GM21447 (cell line): ENCODE measurements at regions not wholly inside any gene's neighbourhood (a gene's known extent, or its start where the extent isn't known, plus 50 kb on each side); places are given as distances from the start of the nearest gene placed in this dataset.

Experiments used
- ATAC-seq: cut with Tn5 transposase; IDR thresholded peaks from one replicate; pipeline ENCODE4 v1.9.1; 2021; ENCODE audit not compliant: unreplicated experiment

- no peak for ATAC-seq
Observed at GRCh38 chr4:20626326-20627005, 73.8 kb upstream of the PACRGL start.

DNA sequence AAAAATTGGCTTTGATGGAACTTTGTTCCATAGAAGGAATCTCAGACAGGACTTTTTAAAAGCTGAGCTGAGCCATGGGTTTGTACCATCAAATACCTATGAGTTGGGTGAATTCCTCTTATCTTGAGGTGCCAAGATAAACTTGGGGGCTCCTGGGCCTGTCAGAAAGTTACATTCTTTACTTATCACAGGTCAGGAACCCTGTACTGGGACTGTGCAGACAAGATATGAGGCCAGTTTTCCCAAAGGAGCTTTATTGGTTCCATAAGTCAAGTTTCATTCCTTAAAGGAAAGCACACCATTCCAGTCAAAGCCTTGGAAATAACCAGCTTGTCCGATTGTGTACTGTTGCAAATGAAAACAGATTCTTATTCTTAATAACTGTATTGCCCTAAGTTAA is 72.4 kb upstream of the PACRGL start:
- no peak for ATAC-seq

GRCh38 chr4:20629186-20630106 is 70.8 kb upstream of the PACRGL start:
- ATAC-seq: no peak

GRCh38 chr4:20638825-20639224 is 61.4 kb upstream of the PACRGL start:
- ATAC-seq: no peak

DNA sequence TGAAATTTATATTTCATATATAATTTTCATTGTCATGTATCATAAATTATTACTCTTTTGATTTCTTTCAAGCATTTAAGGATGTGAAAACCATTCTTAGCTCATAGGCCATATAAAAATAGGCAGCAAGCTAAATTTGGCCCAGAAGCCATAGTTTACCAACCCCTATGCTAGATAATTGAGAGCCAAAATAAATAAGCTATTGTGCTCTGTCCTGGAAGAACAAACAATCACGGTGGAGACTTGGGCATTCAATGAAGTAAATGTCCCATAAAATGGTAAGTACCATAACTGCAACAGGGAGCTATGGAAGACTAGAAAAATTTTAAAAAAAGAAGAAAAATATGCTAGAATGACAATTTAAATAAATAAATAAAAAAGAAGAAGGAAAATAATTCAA is 60.9 kb upstream of the PACRGL start:
- ATAC-seq: no peak

DNA sequence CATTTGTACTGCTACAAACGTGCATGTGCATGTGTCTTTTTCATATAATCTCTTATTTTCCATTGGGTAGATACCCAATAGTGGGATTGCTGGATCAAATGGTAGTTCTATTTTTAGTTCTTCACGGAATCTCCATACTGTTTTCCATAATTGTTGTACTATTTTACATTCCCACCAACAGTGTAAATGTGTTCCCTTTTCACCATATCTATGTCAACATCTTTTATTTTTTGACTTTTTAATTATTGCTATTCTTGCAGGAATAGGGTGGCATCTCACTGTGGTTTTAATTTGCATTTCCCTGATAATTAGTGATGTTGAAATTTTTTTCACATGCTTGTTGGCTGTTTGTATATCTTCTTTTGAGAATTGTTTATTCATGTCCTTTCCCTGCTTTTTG is 59.3 kb upstream of the PACRGL start:
- no peak for ATAC-seq

- ATAC-seq: no peak
Observed at GRCh38 chr4:20641976-20642375, 58.3 kb upstream of the PACRGL start.

- ATAC-seq: no peak
Observed at GRCh38 chr4:20643631-20644030, 56.6 kb upstream of the PACRGL start.

DNA sequence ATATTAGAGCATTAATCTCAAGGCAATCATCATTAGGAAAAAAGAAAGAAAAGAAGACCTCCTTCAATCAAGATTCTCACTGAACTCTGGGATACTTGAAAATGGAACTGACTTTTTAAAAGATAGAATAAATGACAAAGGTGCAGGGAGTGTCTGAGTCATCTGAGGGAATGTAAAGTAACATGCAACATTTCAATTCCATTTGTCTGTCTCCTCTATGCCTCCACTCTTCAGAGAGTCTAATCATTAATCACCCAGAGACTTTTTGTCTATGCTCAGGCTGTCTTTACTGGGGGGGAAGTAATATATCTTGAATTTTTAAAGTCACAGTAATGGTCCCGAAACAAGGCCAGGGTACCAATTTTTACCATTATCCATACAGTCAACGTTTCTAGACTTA is 55.0 kb upstream of the PACRGL start:
- no peak for ATAC-seq

- no peak for ATAC-seq
Observed at GRCh38 chr4:20646287-20646686, 54.0 kb upstream of the PACRGL start.
